ENCODE measurements at regions not wholly inside any gene's neighbourhood (a gene's known extent, or its start where the extent isn't known, plus 50 kb on each side); places are given as distances from the start of the nearest gene placed in this dataset.

- TF ChIP-seq CTCF (IDR thresholded peaks at IDR 0.05), result no peak
- no peak for TF ChIP-seq POLR2A (IDR thresholded peaks at IDR 0.05)
- no peak for TF ChIP-seq EP300 (IDR thresholded peaks at IDR 0.05)
Measured at GRCh38 chr22:47237890-47238480, 475.5 kb downstream of the TBC1D22A start.

Data from tibial nerve (tissue), 4 donors.